ENCODE measurements at regions not wholly inside any gene's neighbourhood (a gene's known extent, or its start where the extent isn't known, plus 50 kb on each side); places are given as distances from the start of the nearest gene placed in this dataset.

- no peak for TF ChIP-seq EZH2 (IDR thresholded peaks at IDR 0.05; ENCODE audit: insufficient read depth, poor library complexity, severe bottlenecking)
- TF ChIP-seq EZH2phosphoT487 (IDR thresholded peaks at IDR 0.05; ENCODE audit: insufficient read depth, low read depth), result no peak
Measured at GRCh38 chr13:105202354-105202753, 1333.1 kb downstream of the EFNB2 start.
